SK-N-SH treated with all-trans-retinoic acid at 6 μM for 48 hours (cell line): ENCODE measurements at regions not wholly inside any gene's neighbourhood (a gene's known extent, or its start where the extent isn't known, plus 50 kb on each side); places are given as distances from the start of the nearest gene placed in this dataset.

ENCODE experiments used
- ATAC-seq: fragments of 200-7000 bp; cut with Tn5 transposase; 3 replicates; pipeline ENCODE4 v1.9.1; 2020; ENCODE audit warnings: mild to moderate bottlenecking, moderate library complexity
- ARNTL ChIP-seq: fragments of 450-650 bp; formaldehyde crosslinking; IDR thresholded peaks from 2 replicates; pipeline ENCODE4 v1.5.0; 2020; ENCODE audit warnings: low read depth, mild to moderate bottlenecking, moderate library complexity, borderline replicate concordance
- BACH2 ChIP-seq: fragments of 250-450 bp; sonication (Bioruptor Pico); IDR thresholded peaks from 2 replicates; pipeline ENCODE4 v1.9.0; 2021; ENCODE audit warnings: mild to moderate bottlenecking, borderline replicate concordance
- CSDC2 ChIP-seq: fragments of 250-450 bp; sonication (Bioruptor Pico); IDR thresholded peaks from 2 replicates; pipeline ENCODE4 v1.5.0; 2020; ENCODE audit warnings: mild to moderate bottlenecking, moderate library complexity
- ESRRG ChIP-seq: fragments of 250-450 bp; sonication (Bioruptor Pico); IDR thresholded peaks from 2 replicates; pipeline ENCODE4 v1.6.1; 2021; ENCODE audit warnings: mild to moderate bottlenecking
- GLIS3 ChIP-seq: fragments of 250-450 bp; sonication (Bioruptor Pico); IDR thresholded peaks from 2 replicates; pipeline ENCODE4 v1.5.0; 2020; ENCODE audit warnings: mild to moderate bottlenecking, moderate library complexity
- ISL1 ChIP-seq: fragments of 250-450 bp; sonication (Bioruptor Pico); IDR thresholded peaks from 2 replicates; pipeline ENCODE4 v2.1.2; 2022; ENCODE audit warnings: mild to moderate bottlenecking, moderate library complexity
- OSR1 ChIP-seq: fragments of 250-450 bp; sonication (Bioruptor Pico); IDR thresholded peaks from 2 replicates; pipeline ENCODE4 v1.8.0; 2022; ENCODE audit warnings: moderate library complexity, mild to moderate bottlenecking, inconsistent platforms
- POU6F1 ChIP-seq: fragments of 250-450 bp; sonication (Bioruptor Pico); IDR thresholded peaks from 2 replicates; pipeline ENCODE4 v1.8.0; 2021; ENCODE audit warnings: low read depth, mild to moderate bottlenecking, moderate library complexity, borderline replicate concordance
- RARB ChIP-seq: fragments of 250-450 bp; sonication (Bioruptor Pico); IDR thresholded peaks from 2 replicates; pipeline ENCODE4 v1.8.0; 2021; ENCODE audit warnings: mild to moderate bottlenecking, moderate library complexity
- SNAI2 ChIP-seq: fragments of 250-450 bp; sonication (Bioruptor Pico); IDR thresholded peaks from 2 replicates; pipeline ENCODE4 v1.5.0; 2020; ENCODE audit warnings: mild to moderate bottlenecking, moderate library complexity
- TCF4 ChIP-seq: fragments of 250-450 bp; sonication (Bioruptor Pico); IDR thresholded peaks from 2 replicates; pipeline ENCODE4 v1.8.0; 2021; ENCODE audit warnings: mild to moderate bottlenecking, moderate library complexity, borderline replicate concordance
- TOX ChIP-seq: fragments of 250-450 bp; sonication (Bioruptor Pico); IDR thresholded peaks from 2 replicates; pipeline ENCODE4 v1.8.0; 2021; ENCODE audit warnings: mild to moderate bottlenecking, moderate library complexity, borderline replicate concordance
- TSHZ2 ChIP-seq: fragments of 250-450 bp; sonication (Bioruptor Pico); IDR thresholded peaks from 2 replicates; pipeline ENCODE4 v1.5.0; 2020; ENCODE audit warnings: mild to moderate bottlenecking, moderate library complexity
- ZC3H10 ChIP-seq: fragments of 250-450 bp; sonication (Bioruptor Pico); IDR thresholded peaks from 2 replicates; pipeline ENCODE4 v1.5.1; 2021; ENCODE audit warnings: mild to moderate bottlenecking, moderate library complexity
- ZFP3 ChIP-seq: fragments of 250-450 bp; sonication (Bioruptor Pico); IDR thresholded peaks from 2 replicates; pipeline ENCODE4 v1.5.0; 2020; ENCODE audit warnings: mild to moderate bottlenecking, moderate library complexity
- ZFP30 ChIP-seq: fragments of 450-650 bp; formaldehyde crosslinking; IDR thresholded peaks from 2 replicates; pipeline ENCODE4 v1.5.0; 2022; ENCODE audit warnings: mild to moderate bottlenecking, moderate library complexity
- ZNF565 ChIP-seq: fragments of 450-650 bp; formaldehyde crosslinking; conservative IDR thresholded peaks from 2 replicates; pipeline ENCODE4 v1.5.0; 2020; ENCODE audit warnings: low read depth, mild to moderate bottlenecking, moderate library complexity
- ZNF70 ChIP-seq: fragments of 450-650 bp; formaldehyde crosslinking; IDR thresholded peaks from 2 replicates; pipeline ENCODE4 v1.5.0; 2020; ENCODE audit warnings: mild to moderate bottlenecking, moderate library complexity
- ZNF8 ChIP-seq: fragments of 450-650 bp; formaldehyde crosslinking; IDR thresholded peaks from 2 replicates; pipeline ENCODE4 v1.5.0; 2020; ENCODE audit warnings: mild to moderate bottlenecking, moderate library complexity
- TF ChIP-seq, protein P1 (sequence below): fragments of 250-450 bp; sonication (Bioruptor Pico); IDR thresholded peaks from 2 replicates; pipeline ENCODE4 v1.8.0; 2020; ENCODE audit warnings: mild to moderate bottlenecking, moderate library complexity, borderline replicate concordance
- TF ChIP-seq, protein P2 (sequence below): fragments of 250-450 bp; sonication (Bioruptor Pico); IDR thresholded peaks from 2 replicates; pipeline ENCODE4 v1.5.1; 2020; ENCODE audit warnings: low read depth, mild to moderate bottlenecking, moderate library complexity

- ATAC-seq: no peak
- TF ChIP-seq OSR1 (CRISPR knock-in tag): no peak
- TF ChIP-seq ZFP30 (CRISPR knock-in tag): no peak
- TF ChIP-seq TOX (CRISPR knock-in tag): no peak
- no peak for TF ChIP-seq ZFP3
- no peak for TF ChIP-seq ARNTL
- no peak for TF ChIP-seq SNAI2
- no peak for TF ChIP-seq TSHZ2
- no peak for TF ChIP-seq ESRRG (CRISPR knock-in tag)
- TF ChIP-seq, protein P1, sequence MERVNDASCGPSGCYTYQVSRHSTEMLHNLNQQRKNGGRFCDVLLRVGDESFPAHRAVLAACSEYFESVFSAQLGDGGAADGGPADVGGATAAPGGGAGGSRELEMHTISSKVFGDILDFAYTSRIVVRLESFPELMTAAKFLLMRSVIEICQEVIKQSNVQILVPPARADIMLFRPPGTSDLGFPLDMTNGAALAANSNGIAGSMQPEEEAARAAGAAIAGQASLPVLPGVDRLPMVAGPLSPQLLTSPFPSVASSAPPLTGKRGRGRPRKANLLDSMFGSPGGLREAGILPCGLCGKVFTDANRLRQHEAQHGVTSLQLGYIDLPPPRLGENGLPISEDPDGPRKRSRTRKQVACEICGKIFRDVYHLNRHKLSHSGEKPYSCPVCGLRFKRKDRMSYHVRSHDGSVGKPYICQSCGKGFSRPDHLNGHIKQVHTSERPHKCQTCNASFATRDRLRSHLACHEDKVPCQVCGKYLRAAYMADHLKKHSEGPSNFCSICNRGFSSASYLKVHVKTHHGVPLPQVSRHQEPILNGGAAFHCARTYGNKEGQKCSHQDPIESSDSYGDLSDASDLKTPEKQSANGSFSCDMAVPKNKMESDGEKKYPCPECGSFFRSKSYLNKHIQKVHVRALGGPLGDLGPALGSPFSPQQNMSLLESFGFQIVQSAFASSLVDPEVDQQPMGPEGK (CRISPR knock-in tag): no peak
- no peak for TF ChIP-seq POU6F1 (CRISPR knock-in tag)
- no peak for TF ChIP-seq ZNF70 (CRISPR knock-in tag)
- TF ChIP-seq BACH2 (CRISPR knock-in tag): no peak
- TF ChIP-seq ZNF565 (CRISPR knock-in tag): no peak
- no peak for TF ChIP-seq CSDC2
- no peak for TF ChIP-seq ISL1 (CRISPR knock-in tag)
- no peak for TF ChIP-seq ZC3H10 (CRISPR knock-in tag)
- TF ChIP-seq GLIS3: no peak
- TF ChIP-seq, protein P2, sequence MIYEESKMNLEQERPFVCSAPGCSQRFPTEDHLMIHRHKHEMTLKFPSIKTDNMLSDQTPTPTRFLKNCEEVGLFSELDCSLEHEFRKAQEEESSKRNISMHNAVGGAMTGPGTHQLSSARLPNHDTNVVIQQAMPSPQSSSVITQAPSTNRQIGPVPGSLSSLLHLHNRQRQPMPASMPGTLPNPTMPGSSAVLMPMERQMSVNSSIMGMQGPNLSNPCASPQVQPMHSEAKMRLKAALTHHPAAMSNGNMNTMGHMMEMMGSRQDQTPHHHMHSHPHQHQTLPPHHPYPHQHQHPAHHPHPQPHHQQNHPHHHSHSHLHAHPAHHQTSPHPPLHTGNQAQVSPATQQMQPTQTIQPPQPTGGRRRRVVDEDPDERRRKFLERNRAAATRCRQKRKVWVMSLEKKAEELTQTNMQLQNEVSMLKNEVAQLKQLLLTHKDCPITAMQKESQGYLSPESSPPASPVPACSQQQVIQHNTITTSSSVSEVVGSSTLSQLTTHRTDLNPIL: no peak
- no peak for TF ChIP-seq ZNF8
- TF ChIP-seq RARB (CRISPR knock-in tag): no peak
- TF ChIP-seq, all 23 proteins: peak for 0
These were observed 1269.6 kb upstream of the CITED2 start for GRCh38 chr6:140644017-140644416.

DNA sequence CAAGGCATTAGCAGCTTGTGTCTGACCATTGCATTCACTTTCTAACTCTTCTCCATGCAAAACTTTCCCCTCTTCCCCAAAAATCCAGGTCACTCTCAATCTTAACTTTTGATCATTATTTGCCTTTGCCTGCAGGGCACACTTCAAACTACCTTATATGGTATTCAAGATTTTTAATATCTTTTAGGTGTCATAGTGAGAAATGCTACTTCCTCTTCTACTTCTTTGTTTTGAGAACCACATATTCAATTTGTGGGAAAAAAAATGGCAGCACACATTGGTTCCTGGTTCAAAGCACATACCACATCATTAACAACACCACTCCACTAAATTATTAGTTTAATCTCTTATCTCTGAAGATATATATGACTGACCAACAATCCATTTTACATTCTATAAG, 1267.0 kb upstream of the CITED2 start:
- ATAC-seq: no peak
- TF ChIP-seq BACH2 (CRISPR knock-in tag): no peak
- no peak for TF ChIP-seq TSHZ2
- TF ChIP-seq RARB (CRISPR knock-in tag): no peak
- TF ChIP-seq ARNTL: no peak
- no peak for TF ChIP-seq ZFP30 (CRISPR knock-in tag)
- no peak for TF ChIP-seq ZNF8
- TF ChIP-seq TCF4: no peak
- TF ChIP-seq, protein P1 (CRISPR knock-in tag): no peak
- no peak for TF ChIP-seq ESRRG (CRISPR knock-in tag)
- no peak for TF ChIP-seq ZC3H10 (CRISPR knock-in tag)
- TF ChIP-seq ZFP3: no peak
